Neural cell (in vitro differentiated cells): ENCODE measurements at regions not wholly inside any gene's neighbourhood (a gene's known extent, or its start where the extent isn't known, plus 50 kb on each side); places are given as distances from the start of the nearest gene placed in this dataset.

ENCODE experiments used
- EP300 ChIP-seq: fragments of 450-650 bp; conservative IDR thresholded peaks from 2 replicates; pipeline ENCODE4 v1.6.1; 2014; ENCODE audit warnings: antibody characterized with exemption, mild to moderate bottlenecking, moderate library complexity; ENCODE audit not compliant: poor library complexity, severe bottlenecking
- EZH2 ChIP-seq: fragments of 200-600, 300-800 bp; shearing (Covaris generic), sonication (generic); IDR thresholded peaks from 2 replicates; pipeline ENCODE4 v1.6.1; 2014; ENCODE audit warnings: antibody characterized with exemption, low read length, borderline replicate concordance, mild to moderate bottlenecking; ENCODE audit not compliant: insufficient read depth, poor library complexity, severe bottlenecking
- MXI1 ChIP-seq: fragments of 450-650 bp; conservative IDR thresholded peaks from 2 replicates; pipeline ENCODE4 v1.6.1; 2014; ENCODE audit warnings: antibody characterized with exemption, mild to moderate bottlenecking; ENCODE audit not compliant: poor library complexity, severe bottlenecking
- POLR2AphosphoS5 ChIP-seq: IDR thresholded peaks from 2 replicates; pipeline ENCODE4 v1.6.1; 2012
- SMC3 ChIP-seq: fragments of 450-650 bp; conservative IDR thresholded peaks from 2 replicates; pipeline ENCODE4 v1.6.1; 2014; ENCODE audit warnings: antibody characterized with exemption, mild to moderate bottlenecking, moderate library complexity; ENCODE audit not compliant: poor library complexity
- TAF1 ChIP-seq: IDR thresholded peaks from 2 replicates; pipeline ENCODE4 v1.6.1; 2012; ENCODE audit warnings: low read depth
- TF ChIP-seq, protein P1 (sequence below): fragments of 450-650 bp; IDR thresholded peaks from 2 replicates; pipeline ENCODE4 v1.5.1; 2014; ENCODE audit warnings: antibody characterized with exemption, mild to moderate bottlenecking, moderate library complexity; ENCODE audit not compliant: poor library complexity, severe bottlenecking
- TF ChIP-seq, protein P2 (sequence below): IDR thresholded peaks from 2 replicates; pipeline ENCODE4 v1.6.1; 2012; ENCODE audit warnings: borderline replicate concordance

GRCh38 chrX:107396235-107396634 lies 53.2 kb upstream of the FRMPD3 start:
- TF ChIP-seq, protein P1, sequence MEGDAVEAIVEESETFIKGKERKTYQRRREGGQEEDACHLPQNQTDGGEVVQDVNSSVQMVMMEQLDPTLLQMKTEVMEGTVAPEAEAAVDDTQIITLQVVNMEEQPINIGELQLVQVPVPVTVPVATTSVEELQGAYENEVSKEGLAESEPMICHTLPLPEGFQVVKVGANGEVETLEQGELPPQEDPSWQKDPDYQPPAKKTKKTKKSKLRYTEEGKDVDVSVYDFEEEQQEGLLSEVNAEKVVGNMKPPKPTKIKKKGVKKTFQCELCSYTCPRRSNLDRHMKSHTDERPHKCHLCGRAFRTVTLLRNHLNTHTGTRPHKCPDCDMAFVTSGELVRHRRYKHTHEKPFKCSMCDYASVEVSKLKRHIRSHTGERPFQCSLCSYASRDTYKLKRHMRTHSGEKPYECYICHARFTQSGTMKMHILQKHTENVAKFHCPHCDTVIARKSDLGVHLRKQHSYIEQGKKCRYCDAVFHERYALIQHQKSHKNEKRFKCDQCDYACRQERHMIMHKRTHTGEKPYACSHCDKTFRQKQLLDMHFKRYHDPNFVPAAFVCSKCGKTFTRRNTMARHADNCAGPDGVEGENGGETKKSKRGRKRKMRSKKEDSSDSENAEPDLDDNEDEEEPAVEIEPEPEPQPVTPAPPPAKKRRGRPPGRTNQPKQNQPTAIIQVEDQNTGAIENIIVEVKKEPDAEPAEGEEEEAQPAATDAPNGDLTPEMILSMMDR, result no peak
- TF ChIP-seq TAF1 (no peak), EZH2 (no peak), POLR2AphosphoS5 (no peak), EP300 (no peak), SMC3 (no peak), MXI1 (no peak)
- TF ChIP-seq, protein P2, sequence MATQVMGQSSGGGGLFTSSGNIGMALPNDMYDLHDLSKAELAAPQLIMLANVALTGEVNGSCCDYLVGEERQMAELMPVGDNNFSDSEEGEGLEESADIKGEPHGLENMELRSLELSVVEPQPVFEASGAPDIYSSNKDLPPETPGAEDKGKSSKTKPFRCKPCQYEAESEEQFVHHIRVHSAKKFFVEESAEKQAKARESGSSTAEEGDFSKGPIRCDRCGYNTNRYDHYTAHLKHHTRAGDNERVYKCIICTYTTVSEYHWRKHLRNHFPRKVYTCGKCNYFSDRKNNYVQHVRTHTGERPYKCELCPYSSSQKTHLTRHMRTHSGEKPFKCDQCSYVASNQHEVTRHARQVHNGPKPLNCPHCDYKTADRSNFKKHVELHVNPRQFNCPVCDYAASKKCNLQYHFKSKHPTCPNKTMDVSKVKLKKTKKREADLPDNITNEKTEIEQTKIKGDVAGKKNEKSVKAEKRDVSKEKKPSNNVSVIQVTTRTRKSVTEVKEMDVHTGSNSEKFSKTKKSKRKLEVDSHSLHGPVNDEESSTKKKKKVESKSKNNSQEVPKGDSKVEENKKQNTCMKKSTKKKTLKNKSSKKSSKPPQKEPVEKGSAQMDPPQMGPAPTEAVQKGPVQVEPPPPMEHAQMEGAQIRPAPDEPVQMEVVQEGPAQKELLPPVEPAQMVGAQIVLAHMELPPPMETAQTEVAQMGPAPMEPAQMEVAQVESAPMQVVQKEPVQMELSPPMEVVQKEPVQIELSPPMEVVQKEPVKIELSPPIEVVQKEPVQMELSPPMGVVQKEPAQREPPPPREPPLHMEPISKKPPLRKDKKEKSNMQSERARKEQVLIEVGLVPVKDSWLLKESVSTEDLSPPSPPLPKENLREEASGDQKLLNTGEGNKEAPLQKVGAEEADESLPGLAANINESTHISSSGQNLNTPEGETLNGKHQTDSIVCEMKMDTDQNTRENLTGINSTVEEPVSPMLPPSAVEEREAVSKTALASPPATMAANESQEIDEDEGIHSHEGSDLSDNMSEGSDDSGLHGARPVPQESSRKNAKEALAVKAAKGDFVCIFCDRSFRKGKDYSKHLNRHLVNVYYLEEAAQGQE, result no peak
